CD14-positive monocyte (primary cell): ENCODE measurements at regions not wholly inside any gene's neighbourhood (a gene's known extent, or its start where the extent isn't known, plus 50 kb on each side); places are given as distances from the start of the nearest gene placed in this dataset.

Experiments
- DNase-seq, 3 donors: peaks; one replicate each; pipeline ENCODE4 v3.0.0-alpha.2; 2011 to 2022
- H2AFZ ChIP-seq: 2 replicates; pipeline ENCODE4 v1.6.0; 2012; ENCODE audit warnings: mild to moderate bottlenecking, low read depth, low read length, inconsistent platforms; ENCODE audit not compliant: insufficient read depth, poor library complexity, severe bottlenecking
- H3K27ac ChIP-seq, 2 donors: 1 replicate in 1 of 2; 2 replicates in 1 of 2; pipeline ENCODE4 v1.5.1; 2012 to 2013; ENCODE audit warnings: low read length in 2 of 2, control low read depth in 1 of 2, inconsistent platforms in 1 of 2, low read depth in 1 of 2, mild to moderate bottlenecking in 1 of 2
- H3K27me3 ChIP-seq, 2 donors: one replicate each; pipeline versions ENCODE4 v1.6.0 to v1.6.1; 2011 to 2013; ENCODE audit warnings: low read length in 2 of 2; ENCODE audit not compliant: control insufficient read depth in 2 of 2, insufficient read depth in 2 of 2
- H3K36me3 ChIP-seq, 2 donors: replicated peaks in 1 of 2; 1 replicate in 1 of 2; 2 replicates in 1 of 2; pipeline versions ENCODE4 v1.5.1 to v1.6.1; 2012 to 2013; ENCODE audit warnings: low read length in 2 of 2, control low read depth in 1 of 2, inconsistent platforms in 1 of 2, mild to moderate bottlenecking in 1 of 2; ENCODE audit not compliant: insufficient read depth in 2 of 2, control insufficient read depth in 1 of 2
- H3K4me1 ChIP-seq, 2 donors: 1 replicate in 1 of 2; 2 replicates in 1 of 2; pipeline versions ENCODE4 v1.5.1 to v1.6.1; 2012 to 2013; ENCODE audit warnings: low read length in 2 of 2, control low read depth in 1 of 2, inconsistent platforms in 1 of 2, mild to moderate bottlenecking in 1 of 2, moderate library complexity in 1 of 2; ENCODE audit not compliant: insufficient read depth in 2 of 2, control insufficient read depth in 1 of 2
- H3K4me2 ChIP-seq: replicated peaks from 2 replicates; pipeline ENCODE3; 2012; ENCODE audit warnings: low read length, moderate library complexity, mild to moderate bottlenecking; ENCODE audit not compliant: poor library complexity, severe bottlenecking; ENCODE audit errors: extremely low read depth
- H3K4me3 ChIP-seq, 3 experiments: fragments of 200-600 bp in 1 of 3; sonication (generic) in 1 of 3; replicated peaks in 1 of 3; 1 replicate in 2 of 3; 2 replicates in 1 of 3; pipeline ENCODE4 v1.5.1; 2011 to 2013; ENCODE audit warnings: low read length in 3 of 3, mild to moderate bottlenecking in 3 of 3, control low read depth in 2 of 3, low read depth in 2 of 3, inconsistent platforms in 1 of 3, moderate library complexity in 1 of 3
- H3K79me2 ChIP-seq: 2 replicates; pipeline ENCODE4 v1.6.0; 2012; ENCODE audit warnings: mild to moderate bottlenecking, control low read depth, inconsistent platforms, low read length, moderate library complexity; ENCODE audit not compliant: insufficient read depth
- H3K9ac ChIP-seq: 2 replicates; pipeline ENCODE4 v1.6.0; 2017; ENCODE audit warnings: low read length, mild to moderate bottlenecking; ENCODE audit not compliant: insufficient read depth, poor library complexity, severe bottlenecking
- H3K9me3 ChIP-seq, 2 donors: replicated peaks in 1 of 2; 1 replicate in 1 of 2; 2 replicates in 1 of 2; pipeline versions ENCODE4 v1.5.1 to v1.6.1; 2012 to 2013; ENCODE audit warnings: low read length in 2 of 2, control low read depth in 1 of 2; ENCODE audit not compliant: control insufficient read depth in 1 of 2, insufficient read depth in 1 of 2
- H4K20me1 ChIP-seq: 2 replicates; pipeline ENCODE4 v1.6.0; 2012; ENCODE audit warnings: mild to moderate bottlenecking, low read length, control low read depth, moderate library complexity; ENCODE audit not compliant: insufficient read depth
- H3K27ac Mint-ChIP-seq, 7 donors: one replicate each; pipeline ENCODE4 v1.8.0; 2020; ENCODE audit warnings: mild to moderate bottlenecking in 7 of 7, mixed read lengths in 7 of 7, moderate library complexity in 6 of 7, inconsistent platforms in 2 of 7
- H3K27me3 Mint-ChIP-seq, 3 donors: one replicate each; pipeline ENCODE4 v1.8.0; 2021 to 2022; ENCODE audit warnings: low read depth in 3 of 3, mild to moderate bottlenecking in 3 of 3, mixed read lengths in 3 of 3, moderate library complexity in 3 of 3, inconsistent platforms in 1 of 3
- H3K36me3 Mint-ChIP-seq, 2 donors: one replicate each; pipeline ENCODE4 v1.8.0; 2020; ENCODE audit warnings: mixed read lengths in 2 of 2, inconsistent platforms in 1 of 2, mild to moderate bottlenecking in 1 of 2
- H3K4me1 Mint-ChIP-seq: one replicate; pipeline ENCODE4 v1.8.0; 2020; ENCODE audit warnings: mild to moderate bottlenecking, mixed read lengths
- H3K4me3 Mint-ChIP-seq, 2 donors: one replicate each; pipeline ENCODE4 v1.8.0; 2020; ENCODE audit warnings: mild to moderate bottlenecking in 2 of 2, mixed read lengths in 2 of 2, moderate library complexity in 1 of 2
- H3K9me3 Mint-ChIP-seq, 7 donors: one replicate each; pipeline ENCODE4 v1.8.0; 2020 to 2022; ENCODE audit warnings: mixed read lengths in 7 of 7, mild to moderate bottlenecking in 6 of 7, moderate library complexity in 6 of 7, inconsistent platforms in 2 of 7
- CTCF ChIP-seq: fragments of 200-600 bp; IDR thresholded peaks from one replicate; pipeline ENCODE4 v1.8.0; 2022; ENCODE audit warnings: antibody characterized with exemption, mild to moderate bottlenecking
- WGBS: methylation state at CpG from one replicate; pipeline ENCODE4 v1.1.5; 2013; ENCODE audit warnings: missing lambda C conversion rate; ENCODE audit not compliant: insufficient coverage; 5-methylcytosine and 5-hydroxymethylcytosine counted together
- intact Hi-C, 2 donors: fragments of 100-400 bp; cut with micrococcal nuclease; formaldehyde crosslinking; loops; one replicate each; pipeline versions ENCODE4 v1.15.0 to v1.15.1; 2023

GRCh38 chr6:54717849-54718455, 128.6 kb upstream of the FAM83B start:
- H3K79me2 ChIP-seq, result no peaks in the 10 kb centered on the region
- peak; percentile 13 to 56 (median 33) for DNase-seq

GRCh38 chr6:54718541-54719023, 128.0 kb upstream of the FAM83B start:
- Histone ChIP-seq H3K4me2 (no peak overlapping the region), H3K9me3 (no peaks in the 10 kb centered on the region), H3K4me1 (no peaks in the 10 kb centered on the region), H3K27me3 (no peaks in the 10 kb centered on the region), H3K27ac (no peak overlapping the region), H4K20me1 (no peaks in the 10 kb centered on the region), H3K79me2 (no peaks in the 10 kb centered on the region), H3K4me3 (no peak overlapping the region), H3K36me3 (no peaks in the 10 kb centered on the region), H3K9ac (no peak overlapping the region), H2AFZ (no peak overlapping the region)
- no peaks in the 10 kb centered on the region for H3K9me3 Mint-ChIP-seq
- H3K27me3 Mint-ChIP-seq, result no peaks in the 10 kb centered on the region
- no peaks in the 10 kb centered on the region for H3K36me3 Mint-ChIP-seq
- TF ChIP-seq CTCF, result no peak
- no peaks in the 10 kb centered on the region for H3K4me1 Mint-ChIP-seq
- H3K4me3 Mint-ChIP-seq, result no peak overlapping the region
- no peak overlapping the region for H3K27ac Mint-ChIP-seq
- no peak for DNase-seq
- intact Hi-C loops, result loop anchor here in 1 of 2 donors (5.0 kb wide), 1 partner anchor 349 kb away; no protein-coding TSS in a partner anchor
- WGBS, result no CpG with 5 or more reads among the region's 6 CpGs

More at GRCh38 chr6:54717849-54718455, 128.6 kb upstream of the FAM83B start:
- Mint-ChIP-seq H3K27ac (no peak overlapping the region), H3K27me3 (no peaks in the 10 kb centered on the region), H3K9me3 (no peaks in the 10 kb centered on the region), H3K36me3 (no peaks in the 10 kb centered on the region), H3K4me1 (no peaks in the 10 kb centered on the region), H3K4me3 (no peak overlapping the region)
- no peaks in the 10 kb centered on the region for H3K4me1 ChIP-seq
- H3K36me3 ChIP-seq, result no peaks in the 10 kb centered on the region
- H4K20me1 ChIP-seq, result no peaks in the 10 kb centered on the region
- intact Hi-C loops, result loop anchor here in 1 of 2 donors (5.0 kb wide), 1 partner anchor 349 kb away; no protein-coding TSS in a partner anchor
- no peaks in the 10 kb centered on the region for H3K27me3 ChIP-seq
- TF ChIP-seq CTCF, result peak; percentile 97
- H3K9ac ChIP-seq, result no peak overlapping the region
- no peak overlapping the region for H3K27ac ChIP-seq
- no peak overlapping the region for H3K4me2 ChIP-seq
- no peak overlapping the region for H3K4me3 ChIP-seq
- H3K9me3 ChIP-seq, result no peaks in the 10 kb centered on the region
- WGBS, result 40% methylated on average over 1 of the region's 5 CpGs
- no peak overlapping the region for H2AFZ ChIP-seq
